SK-N-SH (cell line): ENCODE measurements at regions not wholly inside any gene's neighbourhood (a gene's known extent, or its start where the extent isn't known, plus 50 kb on each side); places are given as distances from the start of the nearest gene placed in this dataset.

ENCODE experiments used
- CTCF ChIA-PET: fragments of 300-600, 350-600 bp; formaldehyde crosslinking; extraction: SDS; loops from one replicate; lab custom pipeline; 2021; lab: Yijun Ruan, JAX
- POLR2A ChIA-PET: fragments of 350-600 bp; sonication (Branson Sonifier 250); formaldehyde crosslinking; extraction: SDS; loops from one replicate; lab custom pipeline; 2020; ENCODE audit warnings: antibody characterized with exemption, inconsistent platforms; lab: Yijun Ruan, JAX
- DNase-seq: peaks from one replicate; pipeline ENCODE4 v3.0.0; 2012
- H2AFZ ChIP-seq: fragments of 200-600 bp; sonication (generic); 2 replicates; pipeline ENCODE4 v1.8.1; 2016; ENCODE audit warnings: antibody characterized with exemption, mild to moderate bottlenecking, low read depth
- H3F3A ChIP-seq: fragments of 200-600 bp; sonication (generic); replicated peaks from 2 replicates; pipeline ENCODE3; 2016; ENCODE audit warnings: antibody characterized with exemption, mild to moderate bottlenecking; ENCODE audit not compliant: insufficient read depth
- H3K27ac ChIP-seq, 2 experiments: fragments of 200-500 bp in 1 of 2; fragments of 200-600 bp in 1 of 2; sonication (Bioruptor generic) in 1 of 2; sonication (generic), shearing (Covaris generic) in 1 of 2; 2 replicates each; pipeline versions ENCODE4 v1.5.1 to v1.6.1; 2014 to 2016; ENCODE audit warnings: low read depth in 2 of 2, inconsistent platforms in 1 of 2, low read length in 1 of 2, mild to moderate bottlenecking in 1 of 2, mixed read lengths in 1 of 2
- H3K27me3 ChIP-seq: fragments of 200-600 bp; sonication (generic), shearing (Covaris generic); 2 replicates; pipeline ENCODE4 v1.6.1; 2016; ENCODE audit warnings: mixed run types; ENCODE audit not compliant: insufficient read depth
- H3K36me3 ChIP-seq, 2 experiments: fragments of 200-500 bp in 1 of 2; fragments of 200-600 bp in 1 of 2; sonication (Bioruptor generic) in 1 of 2; sonication (generic) in 1 of 2; replicated peaks in 1 of 2; 2 replicates each; pipeline versions ENCODE3 to v1.5.1; 2014 to 2016; ENCODE audit warnings: low read length in 1 of 2, mild to moderate bottlenecking in 1 of 2; ENCODE audit not compliant: insufficient read depth in 2 of 2, control insufficient read depth in 1 of 2
- H3K4me1 ChIP-seq, 2 experiments: fragments of 200-500 bp in 1 of 2; fragments of 200-600 bp in 1 of 2; sonication (Bioruptor generic) in 1 of 2; sonication (generic), shearing (Covaris generic) in 1 of 2; 2 replicates each; pipeline versions ENCODE4 v1.5.1 to v1.6.1; 2014 to 2016; ENCODE audit warnings: low read depth in 1 of 2, low read length in 1 of 2, mixed run types in 1 of 2; ENCODE audit not compliant: insufficient read depth in 2 of 2, control insufficient read depth in 1 of 2
- H3K4me2 ChIP-seq: fragments of 200-600 bp; sonication (generic), shearing (Covaris generic); 2 replicates; pipeline ENCODE4 v1.6.1; 2017; ENCODE audit warnings: mixed run types
- H3K4me3 ChIP-seq, 2 experiments: fragments of 200-500 bp in 1 of 2; fragments of 200-600 bp in 1 of 2; sonication (Bioruptor generic) in 1 of 2; sonication (generic), shearing (Covaris generic) in 1 of 2; 2 replicates each; pipeline versions ENCODE4 v1.5.1 to v1.8.1; 2014 to 2016; ENCODE audit warnings: low read depth in 2 of 2, inconsistent platforms in 1 of 2, low read length in 1 of 2, mild to moderate bottlenecking in 1 of 2, mixed read lengths in 1 of 2, moderate library complexity in 1 of 2
- H3K79me2 ChIP-seq: fragments of 200-600 bp; sonication (generic); 2 replicates; pipeline ENCODE4 v1.8.1; 2017; ENCODE audit warnings: mild to moderate bottlenecking; ENCODE audit not compliant: insufficient read depth
- H3K9ac ChIP-seq: fragments of 200-600 bp; sonication (generic); 2 replicates; pipeline ENCODE4 v1.6.1; 2017; ENCODE audit warnings: mixed run types
- H3K9me2 ChIP-seq: fragments of 200-600 bp; sonication (generic); 2 replicates; pipeline ENCODE4 v1.6.1; 2017; ENCODE audit warnings: mixed run types
- H3K9me3 ChIP-seq: fragments of 200-600 bp; sonication (generic); 2 replicates; pipeline ENCODE4 v1.6.1; 2017; ENCODE audit warnings: mixed run types, mild to moderate bottlenecking, moderate library complexity
- H4K20me1 ChIP-seq: fragments of 200-600 bp; sonication (generic); 2 replicates; pipeline ENCODE4 v1.6.1; 2017; ENCODE audit warnings: mild to moderate bottlenecking, mixed run types; ENCODE audit not compliant: insufficient read depth
- CTCF ChIP-seq: fragments of 200-600 bp; sonication (generic); IDR thresholded peaks from 2 replicates; pipeline ENCODE4 v1.6.1; 2017; ENCODE audit warnings: antibody characterized with exemption, mild to moderate bottlenecking, moderate library complexity
- ELF1 ChIP-seq: IDR thresholded peaks from 2 replicates; pipeline ENCODE4 v1.4.0; 2012
- EZH2phosphoT487 ChIP-seq: fragments of 200-600 bp; sonication (generic); IDR thresholded peaks from 2 replicates; pipeline ENCODE4 v1.6.1; 2017; ENCODE audit warnings: low read depth, mixed run types, mild to moderate bottlenecking, antibody characterized with exemption, moderate library complexity, borderline replicate concordance
- FOSL2 ChIP-seq: IDR thresholded peaks from 2 replicates; pipeline ENCODE4 v1.4.0; 2012; ENCODE audit warnings: low read depth, mild to moderate bottlenecking, moderate library complexity, borderline replicate concordance
- FOXM1 ChIP-seq: IDR thresholded peaks from 2 replicates; pipeline ENCODE4 v1.4.0; 2012; ENCODE audit warnings: low read depth, mild to moderate bottlenecking
- GABPA ChIP-seq: IDR thresholded peaks from 2 replicates; pipeline ENCODE4 v1.4.0; 2012; ENCODE audit warnings: low read depth, mild to moderate bottlenecking
- MAX ChIP-seq: IDR thresholded peaks from 2 replicates; pipeline ENCODE4 v1.4.0; 2012; ENCODE audit warnings: low read depth
- MEF2A ChIP-seq: IDR thresholded peaks from 2 replicates; pipeline ENCODE4 v1.4.0; 2012; ENCODE audit warnings: low read depth, borderline replicate concordance
- NFIC ChIP-seq: IDR thresholded peaks from 2 replicates; pipeline ENCODE4 v1.4.0; 2012; ENCODE audit warnings: borderline replicate concordance
- POLR2AphosphoS5 ChIP-seq: IDR thresholded peaks from 2 replicates; pipeline ENCODE4 v1.6.1; 2012; ENCODE audit warnings: low read depth, low read length
- RAD21 ChIP-seq: IDR thresholded peaks from 2 replicates; pipeline ENCODE4 v1.6.1; 2012; ENCODE audit warnings: mild to moderate bottlenecking, low read length
- RCOR1 ChIP-seq: fragments of 150-350 bp; IDR thresholded peaks from 2 replicates; pipeline ENCODE4 v1.6.1; 2017; ENCODE audit warnings: antibody characterized with exemption, low read length
- REST ChIP-seq: IDR thresholded peaks from 2 replicates; pipeline ENCODE4 v1.6.1; 2012; ENCODE audit warnings: mild to moderate bottlenecking, low read depth, low read length, moderate library complexity
- RFX5 ChIP-seq: IDR thresholded peaks from 2 replicates; pipeline ENCODE4 v1.6.1; 2012; ENCODE audit warnings: mild to moderate bottlenecking, improper control_type of control experiment, low read length
- RXRA ChIP-seq: IDR thresholded peaks from 2 replicates; pipeline ENCODE4 v1.4.0; 2012; ENCODE audit warnings: low read depth, mild to moderate bottlenecking, borderline replicate concordance
- TCF12 ChIP-seq: IDR thresholded peaks from 2 replicates; pipeline ENCODE4 v1.4.0; 2012
- USF1 ChIP-seq: IDR thresholded peaks from 2 replicates; pipeline ENCODE4 v1.4.0; 2012; ENCODE audit warnings: low read depth, borderline replicate concordance
- USF2 ChIP-seq: fragments of 150-350 bp; IDR thresholded peaks from 2 replicates; pipeline ENCODE4 v1.6.1; 2017; ENCODE audit warnings: antibody characterized with exemption, low read length, low read depth, borderline replicate concordance
- WGBS: methylation state at CpG from one replicate; pipeline ENCODE4 v1.1.6; 2017; ENCODE audit warnings: low lambda C conversion rate; 5-methylcytosine and 5-hydroxymethylcytosine counted together

- TF ChIP-seq CTCF (no peak), TCF12 (no peak), POLR2AphosphoS5 (no peak), FOSL2 (no peak)
Observed at GRCh38 chr12:124147027-124147426, 147.9 kb upstream of the RFLNA start (continued).

GRCh38 chr12:124147575-124147974 is 147.3 kb upstream of the RFLNA start:
- Histone ChIP-seq H3K9me3 (no peaks in the 10 kb centered on the region), H3F3A (no peaks in the 10 kb centered on the region)
- no peak for TF ChIP-seq FOXM1
- TF ChIP-seq MEF2A, result no peak
- TF ChIP-seq NFIC, result no peak
- TF ChIP-seq RFX5, result no peak
- TF ChIP-seq RCOR1, result no peak
- no peak for TF ChIP-seq GABPA
- TF ChIP-seq, all 33 proteins: peak for 0
- Histone ChIP-seq H3K9me2 (no peaks in the 10 kb centered on the region), H3K9ac (no peak overlapping the region), H4K20me1 (no peaks in the 10 kb centered on the region), H2AFZ (no peak overlapping the region), H3K36me3 (no peaks in the 10 kb centered on the region), H3K27me3 (no peaks in the 10 kb centered on the region; the same call in 1 of the 2 replicates), H3K27ac (no peak overlapping the region), H3K4me1 (peaks cover 0 to 2% of the 10 kb centered on the region in 2 experiments; a peak in 1 of 4 replicates), H3K79me2 (no peaks in the 10 kb centered on the region), H3K4me3 (no peak overlapping the region), H3K4me2 (no peak overlapping the region)
- ChIA-PET CTCF (no interaction called here), POLR2A (no interaction called here)
- 31% methylated on average over 6 of the region's 6 CpGs for WGBS
- DNase-seq, result no peak

- ChIA-PET POLR2A (no interaction called here), CTCF (interaction anchor here (0.8 kb wide), 1 partner anchor 10 kb away, joined by 4 read pairs; no protein-coding TSS in a partner anchor)
- H3K79me2 ChIP-seq, result no peaks in the 10 kb centered on the region
- DNase-seq, result no peak
- no peaks in the 10 kb centered on the region for H3F3A ChIP-seq
- H3K9me3 ChIP-seq, result no peaks in the 10 kb centered on the region
- no peak overlapping the region for H3K27ac ChIP-seq
- no peak overlapping the region for H2AFZ ChIP-seq
- H3K9ac ChIP-seq, result no peak overlapping the region
- 41% methylated on average over 13 of the region's 13 CpGs for WGBS
- H3K4me1 ChIP-seq, result peaks cover 0 to 2% of the 10 kb centered on the region in 2 experiments; a peak in 1 of 4 replicates
- no peaks in the 10 kb centered on the region for H3K36me3 ChIP-seq
- no peak overlapping the region for H3K4me2 ChIP-seq
- no peaks in the 10 kb centered on the region for H3K9me2 ChIP-seq
- no peak overlapping the region for H3K4me3 ChIP-seq
- no peaks in the 10 kb centered on the region; the same call in 1 of the 2 replicates for H3K27me3 ChIP-seq
- no peaks in the 10 kb centered on the region for H4K20me1 ChIP-seq
- TF ChIP-seq MAX (no peak), RXRA (no peak), NFIC (no peak), EZH2phosphoT487 (no peak), RAD21 (no peak), USF2 (no peak), USF1 (no peak), ELF1 (no peak), REST (no peak)
Observed at GRCh38 chr12:124148481-124149273, 146.2 kb upstream of the RFLNA start.
